GM19328 (cell line): ENCODE measurements at regions not wholly inside any gene's neighbourhood (a gene's known extent, or its start where the extent isn't known, plus 50 kb on each side); places are given as distances from the start of the nearest gene placed in this dataset.

Source experiments
- ATAC-seq: cut with Tn5 transposase; IDR thresholded peaks from one replicate; pipeline ENCODE4 v1.9.1; 2021; ENCODE audit warnings: mild to moderate bottlenecking, moderate library complexity; ENCODE audit not compliant: unreplicated experiment

GRCh38 chr11:129324533-129325175, 51.0 kb upstream of the BARX2 start:
- no peak for ATAC-seq

GRCh38 chr11:129323896-129324502, 51.6 kb upstream of the BARX2 start:
- no peak for ATAC-seq

- no peak for ATAC-seq
Measured at GRCh38 chr11:129322941-129323340, 52.7 kb upstream of the BARX2 start.

- no peak for ATAC-seq
Measured at GRCh38 chr11:129321076-129321475, 54.6 kb upstream of the BARX2 start.

- no peak for ATAC-seq
Measured at GRCh38 chr11:129320494-129320893, 55.2 kb upstream of the BARX2 start.

GRCh38 chr11:129319751-129320150, 55.9 kb upstream of the BARX2 start:
- ATAC-seq: no peak

GRCh38 chr11:129319201-129319600, 56.4 kb upstream of the BARX2 start:
- no peak for ATAC-seq

- ATAC-seq: no peak
Measured at GRCh38 chr11:129317571-129317970, 58.1 kb upstream of the BARX2 start.

GRCh38 chr11:129316781-129317180, 58.9 kb upstream of the BARX2 start:
- no peak for ATAC-seq

GRCh38 chr11:129315781-129316579, 59.7 kb upstream of the BARX2 start:
- no peak for ATAC-seq

- no peak for ATAC-seq
Measured at GRCh38 chr11:129314371-129314770, 61.3 kb upstream of the BARX2 start.

- no peak for ATAC-seq
Measured at GRCh38 chr11:129313541-129314297, 61.9 kb upstream of the BARX2 start.

GRCh38 chr11:129312730-129313503, 62.7 kb upstream of the BARX2 start:
- no peak for ATAC-seq

GRCh38 chr11:129308241-129308865, 67.3 kb upstream of the BARX2 start:
- no peak for ATAC-seq

GRCh38 chr11:129307162-129307561, 68.5 kb upstream of the BARX2 start:
- no peak for ATAC-seq

- ATAC-seq: no peak
Measured at GRCh38 chr11:129302386-129303101, 73.1 kb upstream of the BARX2 start.

- ATAC-seq: no peak
Measured at GRCh38 chr11:129300099-129300498, 75.5 kb upstream of the BARX2 start.

GRCh38 chr11:129298988-129299387, 76.7 kb upstream of the BARX2 start:
- no peak for ATAC-seq

GRCh38 chr11:129295746-129296145, 79.9 kb upstream of the BARX2 start:
- ATAC-seq: no peak
